Neural cell (in vitro differentiated cells): ENCODE measurements at regions not wholly inside any gene's neighbourhood (a gene's known extent, or its start where the extent isn't known, plus 50 kb on each side); places are given as distances from the start of the nearest gene placed in this dataset.

ENCODE experiments used
- EZH2 ChIP-seq: fragments of 200-600, 300-800 bp; shearing (Covaris generic), sonication (generic); IDR thresholded peaks from 2 replicates; pipeline ENCODE4 v1.6.1; 2014; ENCODE audit warnings: antibody characterized with exemption, low read length, borderline replicate concordance, mild to moderate bottlenecking; ENCODE audit not compliant: insufficient read depth, poor library complexity, severe bottlenecking
- SMC3 ChIP-seq: fragments of 450-650 bp; conservative IDR thresholded peaks from 2 replicates; pipeline ENCODE4 v1.6.1; 2014; ENCODE audit warnings: antibody characterized with exemption, mild to moderate bottlenecking, moderate library complexity; ENCODE audit not compliant: poor library complexity
- TF ChIP-seq, protein P1 (sequence below): fragments of 450-650 bp; IDR thresholded peaks from 2 replicates; pipeline ENCODE4 v1.5.1; 2014; ENCODE audit warnings: antibody characterized with exemption, mild to moderate bottlenecking, moderate library complexity; ENCODE audit not compliant: poor library complexity, severe bottlenecking
- TF ChIP-seq, protein P2 (sequence below): IDR thresholded peaks from 2 replicates; pipeline ENCODE4 v1.6.1; 2012; ENCODE audit warnings: borderline replicate concordance

DNA sequence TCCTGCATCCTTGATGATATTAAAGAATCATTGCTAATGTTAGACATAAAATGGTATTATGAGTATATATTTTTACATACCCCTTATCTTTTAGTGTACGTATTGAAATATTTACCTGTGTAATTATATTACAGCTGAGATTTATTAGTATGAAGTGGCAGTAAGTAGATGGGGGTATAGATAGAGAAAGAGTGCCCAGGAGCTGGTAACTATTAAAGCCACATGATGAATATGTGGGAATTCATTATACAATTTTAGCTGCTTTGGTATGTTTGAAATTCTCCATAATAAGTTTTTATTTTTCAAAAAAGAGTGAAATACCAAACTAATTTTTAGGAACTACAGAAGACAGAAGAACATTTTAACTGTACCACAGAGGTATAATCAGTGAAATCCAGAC lies 339.0 kb downstream of the PLPP3 start:
- TF ChIP-seq SMC3 (no peak), EZH2 (no peak)
- TF ChIP-seq, protein P1, sequence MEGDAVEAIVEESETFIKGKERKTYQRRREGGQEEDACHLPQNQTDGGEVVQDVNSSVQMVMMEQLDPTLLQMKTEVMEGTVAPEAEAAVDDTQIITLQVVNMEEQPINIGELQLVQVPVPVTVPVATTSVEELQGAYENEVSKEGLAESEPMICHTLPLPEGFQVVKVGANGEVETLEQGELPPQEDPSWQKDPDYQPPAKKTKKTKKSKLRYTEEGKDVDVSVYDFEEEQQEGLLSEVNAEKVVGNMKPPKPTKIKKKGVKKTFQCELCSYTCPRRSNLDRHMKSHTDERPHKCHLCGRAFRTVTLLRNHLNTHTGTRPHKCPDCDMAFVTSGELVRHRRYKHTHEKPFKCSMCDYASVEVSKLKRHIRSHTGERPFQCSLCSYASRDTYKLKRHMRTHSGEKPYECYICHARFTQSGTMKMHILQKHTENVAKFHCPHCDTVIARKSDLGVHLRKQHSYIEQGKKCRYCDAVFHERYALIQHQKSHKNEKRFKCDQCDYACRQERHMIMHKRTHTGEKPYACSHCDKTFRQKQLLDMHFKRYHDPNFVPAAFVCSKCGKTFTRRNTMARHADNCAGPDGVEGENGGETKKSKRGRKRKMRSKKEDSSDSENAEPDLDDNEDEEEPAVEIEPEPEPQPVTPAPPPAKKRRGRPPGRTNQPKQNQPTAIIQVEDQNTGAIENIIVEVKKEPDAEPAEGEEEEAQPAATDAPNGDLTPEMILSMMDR: no peak
- TF ChIP-seq, protein P2, sequence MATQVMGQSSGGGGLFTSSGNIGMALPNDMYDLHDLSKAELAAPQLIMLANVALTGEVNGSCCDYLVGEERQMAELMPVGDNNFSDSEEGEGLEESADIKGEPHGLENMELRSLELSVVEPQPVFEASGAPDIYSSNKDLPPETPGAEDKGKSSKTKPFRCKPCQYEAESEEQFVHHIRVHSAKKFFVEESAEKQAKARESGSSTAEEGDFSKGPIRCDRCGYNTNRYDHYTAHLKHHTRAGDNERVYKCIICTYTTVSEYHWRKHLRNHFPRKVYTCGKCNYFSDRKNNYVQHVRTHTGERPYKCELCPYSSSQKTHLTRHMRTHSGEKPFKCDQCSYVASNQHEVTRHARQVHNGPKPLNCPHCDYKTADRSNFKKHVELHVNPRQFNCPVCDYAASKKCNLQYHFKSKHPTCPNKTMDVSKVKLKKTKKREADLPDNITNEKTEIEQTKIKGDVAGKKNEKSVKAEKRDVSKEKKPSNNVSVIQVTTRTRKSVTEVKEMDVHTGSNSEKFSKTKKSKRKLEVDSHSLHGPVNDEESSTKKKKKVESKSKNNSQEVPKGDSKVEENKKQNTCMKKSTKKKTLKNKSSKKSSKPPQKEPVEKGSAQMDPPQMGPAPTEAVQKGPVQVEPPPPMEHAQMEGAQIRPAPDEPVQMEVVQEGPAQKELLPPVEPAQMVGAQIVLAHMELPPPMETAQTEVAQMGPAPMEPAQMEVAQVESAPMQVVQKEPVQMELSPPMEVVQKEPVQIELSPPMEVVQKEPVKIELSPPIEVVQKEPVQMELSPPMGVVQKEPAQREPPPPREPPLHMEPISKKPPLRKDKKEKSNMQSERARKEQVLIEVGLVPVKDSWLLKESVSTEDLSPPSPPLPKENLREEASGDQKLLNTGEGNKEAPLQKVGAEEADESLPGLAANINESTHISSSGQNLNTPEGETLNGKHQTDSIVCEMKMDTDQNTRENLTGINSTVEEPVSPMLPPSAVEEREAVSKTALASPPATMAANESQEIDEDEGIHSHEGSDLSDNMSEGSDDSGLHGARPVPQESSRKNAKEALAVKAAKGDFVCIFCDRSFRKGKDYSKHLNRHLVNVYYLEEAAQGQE: no peak
